ENCODE measurements at regions not wholly inside any gene's neighbourhood (a gene's known extent, or its start where the extent isn't known, plus 50 kb on each side); places are given as distances from the start of the nearest gene placed in this dataset.

DNA sequence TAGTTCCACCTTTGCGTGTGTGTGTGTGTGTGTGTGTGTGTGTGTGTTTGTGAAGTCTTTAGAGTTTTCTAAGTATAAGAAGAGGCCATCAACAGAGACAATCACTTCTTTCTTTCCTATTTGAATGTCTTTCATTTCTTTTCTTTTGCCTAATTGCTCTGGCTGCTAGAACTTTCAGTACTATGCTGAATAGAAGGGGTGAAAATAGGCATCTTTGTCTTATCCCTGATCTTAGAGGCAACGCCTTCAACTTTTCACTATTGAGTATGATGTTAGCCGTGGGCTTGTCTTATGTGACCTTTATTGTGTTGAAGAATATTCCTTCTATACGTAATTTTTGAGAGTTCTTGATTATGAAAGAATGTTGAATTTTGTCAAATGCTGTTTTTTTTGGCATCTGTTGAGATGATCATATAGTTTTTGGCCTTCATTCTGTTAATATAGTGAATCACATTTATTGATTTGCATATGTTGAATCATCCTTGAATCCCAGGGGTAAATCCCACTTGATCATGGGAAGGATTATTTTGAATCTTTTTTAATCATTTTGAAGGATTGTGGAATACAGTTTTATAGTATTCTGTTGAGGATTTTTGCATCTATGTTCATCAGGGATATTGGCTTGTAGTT, 134.8 kb upstream of the CD180 start:
- no peak for DNase-seq (ENCODE audit: low spot score)

- no peak for DNase-seq (ENCODE audit: low spot score)
Observed at GRCh38 chr5:67319935-67320725, 123.5 kb upstream of the CD180 start.

GRCh38 chr5:67318746-67319145, 122.1 kb upstream of the CD180 start:
- no peak for DNase-seq (ENCODE audit: low spot score)

- no peak for DNase-seq (ENCODE audit: low spot score)
Observed at GRCh38 chr5:67317603-67318002, 121.0 kb upstream of the CD180 start.

DNA sequence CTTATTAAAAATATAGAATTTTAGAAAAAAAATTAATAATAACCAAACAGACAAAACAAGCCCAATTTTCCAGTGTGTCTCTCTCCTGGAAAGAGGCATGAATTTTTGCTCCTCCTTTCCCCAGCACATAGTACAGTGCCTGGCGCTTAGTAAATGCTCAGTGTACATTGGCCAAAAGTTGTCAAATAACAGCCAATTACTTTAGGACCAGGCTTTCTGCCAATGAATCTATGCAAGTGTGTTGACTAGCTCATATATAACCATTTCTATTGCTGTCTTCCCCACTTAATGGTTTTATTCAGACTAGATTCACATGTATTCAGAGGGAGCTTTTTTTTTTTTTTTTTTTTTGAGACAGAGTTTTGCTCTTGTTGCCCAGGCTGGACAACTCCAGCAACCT, 120.1 kb upstream of the CD180 start:
- DNase-seq (ENCODE audit: low spot score): no peak

DNA sequence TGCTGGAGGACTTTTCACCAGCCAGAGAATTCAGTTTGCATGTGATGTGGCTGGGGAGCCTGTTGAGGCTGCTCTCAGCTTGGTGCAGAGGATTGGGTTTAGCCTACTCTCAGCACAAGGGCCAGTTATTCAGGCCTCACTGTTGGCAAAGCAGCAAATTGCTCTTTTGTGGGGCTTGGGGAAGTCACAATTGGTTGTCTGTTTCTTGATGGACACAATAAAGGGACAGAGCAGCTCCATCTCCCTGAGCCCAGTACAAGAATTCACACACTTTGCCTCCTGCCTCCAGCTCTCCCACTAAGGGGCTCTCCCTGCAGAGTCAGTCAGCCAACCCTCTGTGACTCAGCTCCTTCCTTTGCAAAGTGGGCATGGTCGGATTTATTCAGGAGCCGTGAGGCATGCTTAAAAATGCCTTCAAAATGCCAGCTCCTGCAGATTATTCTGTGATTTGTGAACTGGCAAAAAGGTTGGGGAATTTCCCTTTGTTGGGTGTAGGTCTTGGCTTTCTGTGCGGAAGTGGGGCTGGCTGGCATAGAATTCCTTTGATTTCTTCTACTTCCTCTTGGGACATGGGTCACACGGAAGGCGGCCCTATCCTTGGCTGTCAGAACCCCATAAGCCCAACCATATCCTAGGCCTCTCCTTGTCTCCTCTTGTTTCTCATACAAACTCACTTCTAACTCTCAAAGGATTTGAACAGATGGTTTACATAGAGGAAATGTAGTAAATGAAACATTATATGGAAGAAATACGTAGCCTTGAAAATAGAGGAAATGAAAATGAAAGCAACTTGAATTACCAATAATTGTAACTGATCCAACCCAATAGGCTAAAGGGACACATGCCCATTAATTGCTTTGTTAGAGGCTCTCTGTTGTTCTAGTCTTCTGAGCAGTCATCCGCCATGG, 118.7 kb upstream of the CD180 start:
- no peak for DNase-seq (ENCODE audit: low spot score)

DNA sequence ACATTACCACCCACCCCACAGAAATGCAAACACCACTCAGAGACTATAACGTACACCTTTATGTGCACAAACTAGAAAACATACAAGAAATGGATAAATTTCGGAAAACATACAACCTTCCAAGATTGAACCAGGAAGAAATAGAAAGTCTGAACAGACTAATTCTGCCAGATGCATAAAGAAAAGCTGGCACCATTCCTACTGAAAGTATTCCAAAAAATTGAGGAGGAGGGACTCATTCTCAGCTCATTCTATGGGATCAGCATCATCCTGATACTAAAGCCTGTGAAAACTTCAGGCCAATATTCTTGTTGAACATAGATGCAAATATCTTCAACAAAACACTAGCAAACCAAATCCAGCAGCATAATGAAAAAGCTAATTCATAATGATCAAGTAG, 115.1 kb upstream of the CD180 start:
- no peak for DNase-seq (ENCODE audit: low spot score)

DNA sequence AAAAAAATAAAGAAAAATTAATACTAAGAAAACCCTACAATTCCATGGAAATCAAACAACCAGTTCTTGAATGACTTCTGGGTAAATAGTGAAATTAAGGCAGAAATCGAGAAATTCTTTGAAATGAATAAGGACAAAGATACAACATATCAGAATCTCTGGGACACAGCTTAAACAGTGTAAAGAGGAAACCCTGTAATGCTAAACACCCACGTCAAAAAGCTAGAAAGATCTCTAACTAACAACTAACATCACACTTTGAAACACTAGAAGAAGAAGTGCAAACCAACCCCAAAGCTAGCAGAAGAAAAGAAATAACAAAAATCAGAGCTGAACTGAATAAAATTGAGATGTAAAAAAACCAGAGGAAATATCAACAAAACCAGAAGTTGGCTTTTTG, 114.6 kb upstream of the CD180 start:
- DNase-seq (ENCODE audit: low spot score): no peak

GRCh38 chr5:67310740-67311139, 114.1 kb upstream of the CD180 start:
- DNase-seq (ENCODE audit: low spot score): no peak

- no peak for DNase-seq (ENCODE audit: low spot score)
Observed at GRCh38 chr5:67310169-67310568, 113.6 kb upstream of the CD180 start.

DNA sequence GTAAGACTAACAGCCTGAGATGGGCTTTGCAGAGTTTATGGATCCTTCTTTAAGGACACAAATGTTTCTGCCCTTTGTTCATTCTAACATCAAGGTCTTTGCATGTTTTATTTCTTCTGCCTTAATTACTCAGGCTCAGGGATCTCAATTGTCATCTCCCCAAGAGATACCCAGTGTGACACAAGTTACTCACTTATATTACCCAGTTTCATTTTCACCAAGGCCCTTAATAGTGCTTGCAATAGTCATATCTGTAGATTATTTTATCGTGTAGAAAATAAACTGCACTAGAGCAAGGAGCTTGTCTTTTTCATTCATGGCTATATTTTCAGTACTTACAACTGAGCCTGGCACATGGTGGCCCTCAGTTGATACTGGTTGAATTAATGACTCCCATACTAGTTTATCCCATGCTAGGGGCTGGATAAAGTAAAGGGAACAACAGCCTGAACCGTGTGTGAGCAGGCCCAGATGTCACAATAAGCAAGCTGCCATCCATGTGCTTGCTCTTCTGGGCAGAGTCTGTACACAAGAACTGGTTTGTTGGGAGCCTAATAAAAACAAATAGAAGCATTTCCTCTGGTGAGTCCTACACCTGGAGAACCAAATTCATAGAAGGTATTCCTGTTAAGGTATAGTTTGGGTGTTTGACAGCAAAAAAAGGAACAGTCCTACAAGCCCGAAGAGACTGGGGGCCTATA, 112.5 kb upstream of the CD180 start:
- DNase-seq (ENCODE audit: low spot score): no peak

DNA sequence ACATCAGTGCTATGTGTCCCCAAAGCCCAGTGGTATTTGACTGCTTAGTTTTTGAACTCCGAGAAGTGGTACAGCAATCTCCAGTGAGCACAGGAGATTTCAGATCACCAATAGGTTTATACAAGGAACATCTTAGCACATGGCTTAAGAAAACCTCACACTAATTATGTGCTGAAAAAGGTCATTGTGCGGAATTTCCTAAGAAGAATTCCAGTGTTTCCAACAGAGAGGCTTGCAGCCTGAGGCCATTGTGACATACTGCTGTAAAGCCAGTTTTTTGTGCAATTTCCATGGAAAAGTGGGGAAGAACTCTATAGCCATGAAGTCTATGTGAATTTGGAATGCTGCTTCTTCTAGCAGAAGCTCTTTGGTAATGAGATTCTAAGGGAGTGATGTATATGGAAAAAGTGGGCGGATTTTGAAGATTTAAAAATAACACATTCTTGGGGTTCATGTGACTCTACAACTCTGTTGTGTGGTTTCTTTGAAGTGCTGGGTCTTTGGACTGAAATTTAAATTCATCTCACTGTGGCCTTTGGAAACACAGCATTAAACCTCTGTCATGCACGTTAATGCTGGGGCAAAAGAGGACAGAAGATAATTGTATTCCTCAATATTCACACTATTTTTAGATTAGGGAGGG, 110.5 kb upstream of the CD180 start:
- DNase-seq (ENCODE audit: low spot score): no peak

DNA sequence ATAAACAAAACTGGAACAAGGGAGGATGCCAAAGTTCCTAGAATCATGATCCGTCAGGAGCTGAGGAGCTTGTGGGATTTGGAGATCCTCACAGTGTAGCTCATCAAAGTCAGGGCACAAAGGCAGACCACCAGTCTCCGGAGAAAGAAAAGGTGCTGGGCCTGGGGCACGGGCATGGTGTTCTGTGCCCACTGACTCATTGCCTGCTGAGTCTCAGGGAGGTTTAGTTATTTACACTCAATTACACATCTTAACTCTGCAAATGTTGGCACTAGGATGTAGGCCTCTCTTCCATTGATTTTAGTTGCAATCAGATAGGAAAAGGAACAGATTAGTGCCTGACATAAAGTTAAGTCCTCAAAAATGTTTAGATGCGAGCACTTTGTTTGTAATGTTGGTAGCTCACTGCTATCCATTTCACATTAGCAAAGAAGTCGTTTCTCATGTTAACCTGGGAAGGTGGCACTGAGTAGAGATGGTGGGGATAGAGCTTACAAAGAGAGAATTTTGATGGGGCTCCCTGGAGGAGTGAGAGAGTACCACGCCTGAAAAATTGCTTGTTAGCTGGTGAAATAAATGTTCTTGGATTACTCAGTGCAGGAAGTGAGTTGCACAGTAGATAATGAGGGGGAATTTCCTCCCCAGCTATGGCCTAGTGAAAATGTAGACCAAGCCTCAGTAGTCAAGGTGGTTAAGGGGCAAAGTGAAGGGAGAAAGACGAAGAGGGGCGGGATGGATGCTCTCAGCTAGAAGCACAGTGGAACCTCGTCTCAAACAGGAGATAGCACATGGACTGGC, 109.5 kb upstream of the CD180 start:
- no peak for DNase-seq (ENCODE audit: low spot score)

DNA sequence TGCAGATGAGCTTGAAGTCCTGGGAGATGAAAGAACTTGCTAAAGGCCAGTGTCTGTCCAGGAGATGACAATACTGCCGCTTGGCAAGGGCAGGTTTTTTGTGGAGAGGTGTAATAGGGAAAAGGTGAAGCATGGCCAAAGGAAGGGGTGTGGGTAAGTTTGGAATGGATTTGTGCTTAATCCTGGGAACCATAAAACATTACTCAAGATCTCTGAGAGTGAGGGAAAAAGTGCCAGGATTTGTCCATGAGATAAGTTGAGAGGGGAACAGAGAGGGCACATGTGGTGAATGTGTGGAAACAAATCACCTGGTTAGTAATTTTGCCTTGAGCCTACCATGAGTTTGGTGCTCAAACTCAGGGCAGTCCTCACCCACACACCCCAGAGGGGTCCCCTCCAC, 108.8 kb upstream of the CD180 start:
- DNase-seq (ENCODE audit: low spot score): no peak

DNA sequence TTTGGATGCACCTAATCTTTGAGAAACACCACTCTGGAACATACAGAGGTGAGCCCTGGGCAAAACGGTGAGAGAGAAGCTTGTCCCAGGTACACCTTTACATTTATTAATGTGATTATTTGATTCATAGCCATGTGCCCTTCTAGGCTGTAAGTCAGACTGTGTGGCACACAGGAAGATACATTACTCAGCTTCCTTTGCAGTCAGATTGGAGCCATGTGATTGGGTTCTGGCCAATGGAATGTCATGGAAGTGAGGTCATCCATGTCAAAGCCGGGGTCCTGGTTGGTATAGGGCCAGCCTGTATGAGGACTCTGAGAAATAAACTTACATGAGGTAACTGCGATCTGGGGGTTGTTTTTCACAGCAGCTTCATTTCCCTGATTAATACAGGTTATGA, 106.8 kb upstream of the CD180 start:
- DNase-seq (ENCODE audit: low spot score): no peak

DNA sequence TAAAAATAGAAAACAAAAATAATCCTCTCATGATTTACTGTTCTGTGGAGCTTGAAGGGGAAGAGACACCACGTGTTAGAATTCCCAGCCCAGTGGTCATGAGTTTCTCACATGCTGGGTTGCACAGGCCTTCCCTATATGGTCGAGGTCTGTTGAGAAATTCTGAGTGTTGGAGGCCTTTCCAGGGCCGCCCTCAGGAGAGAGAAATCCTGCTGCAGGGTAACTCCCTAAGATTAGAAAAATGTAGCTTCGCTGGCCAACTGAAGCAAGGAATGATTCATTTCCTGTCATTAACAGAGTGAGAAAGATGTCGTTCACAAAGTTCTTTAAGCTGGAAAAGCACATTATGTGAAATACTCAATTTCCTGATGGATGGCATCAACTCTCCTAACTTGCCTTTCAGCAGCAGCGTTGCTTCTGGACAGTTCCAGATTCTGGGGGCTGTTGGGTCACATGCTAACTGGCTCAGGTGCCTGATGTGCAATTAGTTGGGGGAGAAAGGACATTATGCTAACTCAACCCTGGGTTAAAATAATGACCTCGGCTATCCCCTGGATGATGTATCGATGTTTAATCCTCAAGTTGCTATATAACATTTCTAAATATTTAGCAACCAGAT, 104.8 kb upstream of the CD180 start:
- DNase-seq (ENCODE audit: low spot score): no peak

DNA sequence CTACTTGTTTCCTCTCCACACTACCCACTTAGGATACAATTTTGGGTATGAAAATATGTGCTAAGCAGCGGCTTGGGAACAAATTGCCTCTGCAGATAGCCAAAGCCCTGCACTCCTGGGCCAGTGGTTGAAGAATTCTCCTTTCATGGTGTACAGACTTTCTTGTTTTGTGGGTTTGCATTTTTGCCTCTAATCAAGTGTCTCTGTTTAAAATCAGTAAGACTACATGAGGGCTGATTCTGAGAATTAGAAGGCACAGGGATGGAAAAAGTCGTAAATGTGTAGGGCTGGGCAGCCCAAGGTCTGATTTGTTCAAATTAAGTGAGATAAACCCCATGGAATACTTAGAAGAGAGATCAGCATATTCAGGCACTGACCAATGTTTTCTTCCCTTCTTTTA, 103.7 kb upstream of the CD180 start:
- DNase-seq (ENCODE audit: low spot score): no peak

GRCh38 chr5:67299231-67299735, 102.7 kb upstream of the CD180 start:
- no peak for DNase-seq (ENCODE audit: low spot score)

GRCh38 chr5:67297802-67298532, 101.4 kb upstream of the CD180 start:
- DNase-seq (ENCODE audit: low spot score): no peak

DNA sequence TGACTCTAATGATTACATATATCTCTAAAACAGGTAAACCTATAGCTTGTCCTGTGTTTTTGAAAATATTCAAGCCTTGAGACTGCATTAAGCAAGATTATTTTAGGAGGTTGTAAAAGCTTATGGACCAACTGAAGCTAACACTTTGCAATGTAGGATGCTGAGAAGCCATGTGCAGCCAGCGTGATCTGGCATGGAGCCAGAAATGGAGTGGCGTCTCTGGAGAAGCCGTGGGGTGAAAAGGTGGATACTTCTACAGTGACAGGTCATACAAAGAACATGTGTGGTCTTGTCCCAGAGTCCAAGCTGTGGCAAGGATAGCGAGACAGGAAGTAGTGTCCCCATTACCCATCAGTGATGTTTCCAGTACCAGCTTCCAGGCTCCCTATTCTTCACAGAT, 100.8 kb upstream of the CD180 start:
- DNase-seq (ENCODE audit: low spot score): no peak

All from ecto neural progenitor cell (in vitro differentiated cells).